H1 (cell line): ENCODE measurements at regions not wholly inside any gene's neighbourhood (a gene's known extent, or its start where the extent isn't known, plus 50 kb on each side); places are given as distances from the start of the nearest gene placed in this dataset.
A peak's percentile ranks its signal among the peaks of the same experiment; 100 is the strongest.

Source experiments
- CTCF ChIA-PET: fragments of 300-600 bp; sonication (Branson Sonifier 250); formaldehyde crosslinking; loops from one replicate; lab custom pipeline; 2021; ENCODE audit not compliant: partially characterized antibody; lab: Charles Lee
- POLR2A ChIA-PET: fragments of 300-600 bp; sonication (Branson Sonifier 250); formaldehyde crosslinking; loops from one replicate; lab custom pipeline; 2021; ENCODE audit warnings: inconsistent platforms; ENCODE audit not compliant: partially characterized antibody; lab: Charles Lee
- DNase-seq, 2 experiments: peaks; one replicate each; pipeline versions ENCODE4 v3.0.0 to v3.0.0-alpha.2; 2010 to 2022; ENCODE audit warnings: low spot score in 2 of 2, low read depth in 1 of 2, mixed read lengths in 1 of 2
- FAIRE-seq: peaks from 2 replicates; lab custom pipeline; 2011; peaks lifted over from hg19 to GRCh38; lab: Jason Lieb, UNC
- H2AFZ ChIP-seq: 2 replicates; pipeline ENCODE4 v1.8.1; 2012; ENCODE audit warnings: low read length, inconsistent platforms
- H2AK5ac ChIP-seq: 2 replicates; pipeline ENCODE4 v1.6.1; 2013; ENCODE audit warnings: low read depth, low read length
- H2BK120ac ChIP-seq: replicated peaks from 2 replicates; pipeline ENCODE3; 2013; ENCODE audit warnings: low read depth, low read length, inconsistent platforms
- H2BK12ac ChIP-seq: 2 replicates; pipeline ENCODE4 v1.6.1; 2013; ENCODE audit warnings: low read depth, low read length
- H2BK15ac ChIP-seq: 2 replicates; pipeline ENCODE4 v1.6.1; 2013; ENCODE audit warnings: low read length
- H2BK20ac ChIP-seq: 2 replicates; pipeline ENCODE4 v1.6.1; 2013; ENCODE audit warnings: low read length
- H2BK5ac ChIP-seq: 2 replicates; pipeline ENCODE4 v1.6.1; 2013; ENCODE audit warnings: low read depth, low read length
- H3K14ac ChIP-seq: 2 replicates; pipeline ENCODE4 v1.6.1; 2013; ENCODE audit warnings: inconsistent platforms; ENCODE audit not compliant: insufficient read length
- H3K18ac ChIP-seq: 2 replicates; pipeline ENCODE4 v1.6.1; 2013; ENCODE audit warnings: low read length; ENCODE audit errors: extremely low read depth
- H3K23ac ChIP-seq: 2 replicates; pipeline ENCODE4 v1.6.1; 2013; ENCODE audit warnings: inconsistent platforms; ENCODE audit not compliant: insufficient read length
- H3K23me2 ChIP-seq: 2 replicates; pipeline ENCODE4 v1.6.1; 2013; ENCODE audit warnings: low read depth, low read length
- H3K27ac ChIP-seq: 2 replicates; pipeline ENCODE4 v1.6.1; 2011; ENCODE audit warnings: low read depth, low read length, inconsistent platforms
- H3K27me3 ChIP-seq, 4 experiments: replicated peaks in 1 of 4; 1 replicate in 1 of 4; 2 replicates in 3 of 4; pipeline versions ENCODE4 v1.6.1 to v1.8.1; 2011 to 2013; ENCODE audit warnings: low read length in 3 of 4, mild to moderate bottlenecking in 3 of 4, inconsistent platforms in 2 of 4, mixed read lengths in 2 of 4, moderate library complexity in 1 of 4; ENCODE audit not compliant: control insufficient read depth in 3 of 4, insufficient read depth in 3 of 4; ENCODE audit errors: extremely low read depth in 1 of 4
- H3K36me3 ChIP-seq, 4 experiments: 2 replicates each; pipeline versions ENCODE4 v1.6.1 to v1.8.1; 2011 to 2013; ENCODE audit warnings: mild to moderate bottlenecking in 4 of 4, low read length in 3 of 4, moderate library complexity in 2 of 4, control low read depth in 1 of 4, inconsistent platforms in 1 of 4; ENCODE audit not compliant: insufficient read depth in 4 of 4, control insufficient read depth in 2 of 4
- H3K4ac ChIP-seq: replicated peaks from 2 replicates; pipeline ENCODE3; 2013; ENCODE audit warnings: low read length, low read depth, mixed read lengths, inconsistent platforms; ENCODE audit not compliant: insufficient read length
- H3K4me1 ChIP-seq, 4 experiments: replicated peaks in 1 of 4; 1 replicate in 1 of 4; 2 replicates in 3 of 4; pipeline versions ENCODE4 v1.6.1 to v1.8.1; 2011 to 2013; ENCODE audit warnings: low read length in 3 of 4, inconsistent platforms in 2 of 4, mixed read lengths in 1 of 4; ENCODE audit not compliant: insufficient read depth in 4 of 4, control insufficient read depth in 3 of 4
- H3K4me2 ChIP-seq, 2 experiments: 2 replicates each; pipeline versions ENCODE4 v1.6.1 to v1.8.1; 2011 to 2013; ENCODE audit warnings: low read depth in 2 of 2, low read length in 2 of 2, control low read depth in 1 of 2, inconsistent platforms in 1 of 2, mild to moderate bottlenecking in 1 of 2; ENCODE audit not compliant: insufficient read depth in 1 of 2
- H3K4me3 ChIP-seq, 4 experiments: fragments of 200-600, 300-600 bp in 1 of 4; sonication (generic), shearing (Covaris generic), sonication (Bioruptor Twin) in 1 of 4; 2 replicates each; pipeline versions ENCODE4 v1.5.1 to v1.8.1; 2011 to 2016; ENCODE audit warnings: low read length in 4 of 4, low read depth in 3 of 4, control low read depth in 2 of 4, inconsistent platforms in 2 of 4, mild to moderate bottlenecking in 2 of 4, mixed read lengths in 1 of 4, moderate library complexity in 1 of 4; ENCODE audit not compliant: insufficient read depth in 2 of 4; ENCODE audit errors: extremely low read depth in 1 of 4
- H3K56ac ChIP-seq: replicated peaks from 2 replicates; pipeline ENCODE3; 2013; ENCODE audit warnings: low read depth, mild to moderate bottlenecking, mixed read lengths, low read length, inconsistent platforms; ENCODE audit not compliant: insufficient read length
- H3K79me1 ChIP-seq: 2 replicates; pipeline ENCODE4 v1.6.1; 2013; ENCODE audit warnings: low read depth, low read length, control low read depth
- H3K79me2 ChIP-seq, 2 experiments: 2 replicates each; pipeline versions ENCODE4 v1.6.1 to v1.8.1; 2012 to 2013; ENCODE audit warnings: low read length in 2 of 2, mild to moderate bottlenecking in 2 of 2, inconsistent platforms in 1 of 2; ENCODE audit not compliant: insufficient read depth in 2 of 2, control insufficient read depth in 1 of 2
- H3K9ac ChIP-seq, 4 experiments: replicated peaks in 1 of 4; 1 replicate in 1 of 4; 2 replicates in 3 of 4; pipeline versions ENCODE4 v1.6.1 to v1.8.1; 2011 to 2013; ENCODE audit warnings: low read depth in 3 of 4, low read length in 3 of 4, control low read depth in 2 of 4, mild to moderate bottlenecking in 2 of 4, moderate library complexity in 2 of 4, inconsistent platforms in 1 of 4; ENCODE audit errors: extremely low read depth in 1 of 4
- H3K9me3 ChIP-seq, 2 experiments: 2 replicates each; pipeline versions ENCODE4 v1.6.1 to v1.8.1; 2012 to 2013; ENCODE audit warnings: mild to moderate bottlenecking in 2 of 2, moderate library complexity in 2 of 2, control low read depth in 1 of 2, inconsistent platforms in 1 of 2, low read depth in 1 of 2, low read length in 1 of 2, mixed read lengths in 1 of 2; ENCODE audit not compliant: insufficient read depth in 2 of 2
- H4K20me1 ChIP-seq, 2 experiments: replicated peaks in 1 of 2; 2 replicates each; pipeline versions ENCODE3 to v1.8.1; 2011 to 2013; ENCODE audit warnings: inconsistent platforms in 2 of 2, low read length in 2 of 2, mild to moderate bottlenecking in 1 of 2; ENCODE audit not compliant: insufficient read depth in 2 of 2, control insufficient read depth in 1 of 2
- H4K5ac ChIP-seq: 2 replicates; pipeline ENCODE4 v1.6.1; 2013; ENCODE audit warnings: low read length, low read depth, mixed read lengths, inconsistent platforms; ENCODE audit not compliant: insufficient read length
- H4K8ac ChIP-seq: 2 replicates; pipeline ENCODE4 v1.8.0; 2013; ENCODE audit warnings: mild to moderate bottlenecking, moderate library complexity, low read length, inconsistent platforms; ENCODE audit not compliant: insufficient read depth; ENCODE audit errors: extremely low read depth
- H4K91ac ChIP-seq: replicated peaks from 2 replicates; pipeline ENCODE3; 2013; ENCODE audit warnings: low read length, mixed read lengths, inconsistent platforms; ENCODE audit not compliant: insufficient read length
- ATF3 ChIP-seq: IDR thresholded peaks from 2 replicates; pipeline ENCODE4 v1.6.1; 2011; ENCODE audit warnings: low read depth, mild to moderate bottlenecking, low read length; ENCODE audit not compliant: insufficient read depth
- GTF2F1 ChIP-seq: IDR thresholded peaks from 2 replicates; pipeline ENCODE4 v1.6.1; 2012; ENCODE audit warnings: low read depth, low read length, improper control_type of control experiment, borderline replicate concordance
- JUN ChIP-seq: IDR thresholded peaks from 2 replicates; pipeline ENCODE4 v1.6.1; 2011; ENCODE audit warnings: low read depth, mild to moderate bottlenecking, improper control_type of control experiment, low read length
- NANOG ChIP-seq: IDR thresholded peaks from 2 replicates; pipeline ENCODE4 v1.6.1; 2011; ENCODE audit warnings: low read length, low read depth, mild to moderate bottlenecking, inconsistent platforms; ENCODE audit not compliant: insufficient read depth, poor library complexity, severe bottlenecking
- NRF1 ChIP-seq: IDR thresholded peaks from 2 replicates; pipeline ENCODE4 v1.6.1; 2011; ENCODE audit warnings: mild to moderate bottlenecking, low read depth, low read length, improper control_type of control experiment
- POLR2AphosphoS5 ChIP-seq: IDR thresholded peaks from 2 replicates; pipeline ENCODE4 v1.6.1; 2011; ENCODE audit warnings: low read depth, low read length
- RFX5 ChIP-seq: IDR thresholded peaks from 2 replicates; pipeline ENCODE4 v1.6.1; 2011; ENCODE audit warnings: low read depth, low read length, improper control_type of control experiment, borderline replicate concordance
- SIN3A ChIP-seq, 2 experiments: IDR thresholded peaks in 1 of 2; conservative IDR thresholded peaks in 1 of 2; 2 replicates each; pipeline ENCODE4 v1.6.1; 2011 to 2012; ENCODE audit warnings: low read length in 2 of 2, improper control_type of control experiment in 1 of 2, low read depth in 1 of 2, mild to moderate bottlenecking in 1 of 2
- SIX5 ChIP-seq: IDR thresholded peaks from 2 replicates; pipeline ENCODE4 v1.6.1; 2011; ENCODE audit warnings: mild to moderate bottlenecking, low read depth, low read length
- SP2 ChIP-seq: IDR thresholded peaks from 2 replicates; pipeline ENCODE4 v1.6.1; 2012; ENCODE audit warnings: mild to moderate bottlenecking, low read length, inconsistent platforms
- SUZ12 ChIP-seq: fragments of 200-600 bp; sonication (generic); IDR thresholded peaks from 2 replicates; pipeline ENCODE4 v1.6.1; 2012; ENCODE audit warnings: mild to moderate bottlenecking, inconsistent platforms, low read length, moderate library complexity, mixed read lengths
- TAF7 ChIP-seq: optimal IDR thresholded peaks from 2 replicates; pipeline ENCODE3; 2011; ENCODE audit warnings: low read depth, mild to moderate bottlenecking, inconsistent platforms, low read length, moderate library complexity, borderline replicate concordance
- USF2 ChIP-seq: IDR thresholded peaks from 2 replicates; pipeline ENCODE4 v1.6.1; 2011; ENCODE audit warnings: low read length, improper control_type of control experiment
- WGBS, 2 experiments: shearing (Covaris generic) in 1 of 2; methylation state at CpG; one replicate each; pipeline versions ENCODE4 v1.1.6 to v1.1.7; 2013 to 2015; ENCODE audit warnings: low lambda C conversion rate in 2 of 2, mixed read lengths in 2 of 2, inconsistent platforms in 1 of 2, low coverage in 1 of 2, missing lambda C conversion rate in 1 of 2; ENCODE audit not compliant: insufficient replicate concordance in 2 of 2, insufficient coverage in 1 of 2, insufficient read length in 1 of 2; ENCODE audit errors: extremely low coverage in 1 of 2, missing lambda C conversion rate in 1 of 2; 5-methylcytosine and 5-hydroxymethylcytosine counted together

GRCh38 chrX:40333344-40333743 lies 235.6 kb upstream of the BCOR start:
- DNase-seq = no peak
- Histone ChIP-seq H3K79me1 (no peaks in the 10 kb centered on the region), H3K9ac (no peak overlapping the region), H2BK20ac (no peak overlapping the region), H3K14ac (no peak overlapping the region), H2BK120ac (no peak overlapping the region), H3K56ac (no peak overlapping the region), H3K27me3 (no peaks in the 10 kb centered on the region), H2BK15ac (no peak overlapping the region), H3K23ac (no peak overlapping the region), H3K18ac (no peak overlapping the region), H2AK5ac (no peak overlapping the region), H3K4ac (no peak overlapping the region), H3K4me3 (no peak overlapping the region), H3K36me3 (no peaks in the 10 kb centered on the region), H2BK5ac (no peak overlapping the region), H4K5ac (no peak overlapping the region), H3K9me3 (no peaks in the 10 kb centered on the region), H3K4me2 (no peak overlapping the region), H3K79me2 (no peaks in the 10 kb centered on the region), H3K4me1 (0 out of 7 replicates have a peak, but pooled peaks cover 0 to 2% (median 0%) of the 10 kb centered on the region in 4 experiments), H4K20me1 (no peaks in the 10 kb centered on the region), H3K23me2 (no peaks in the 10 kb centered on the region), H2BK12ac (no peak overlapping the region), H4K91ac (no peak overlapping the region), H2AFZ (no peak overlapping the region), H4K8ac (no peak overlapping the region), H3K27ac (no peak overlapping the region)
- ChIA-PET POLR2A (no interaction called here), CTCF (no interaction called here)
- WGBS, 2 experiments = 63% methylated on average over 3 of the region's 3 CpGs; no CpG with 5 or more reads in 1 of the 2 experiments
- FAIRE-seq = peak; percentile 24
- TF ChIP-seq GTF2F1 (no peak), NRF1 (no peak), SUZ12 (no peak), USF2 (no peak), SIX5 (no peak), TAF7 (no peak), ATF3 (no peak), RFX5 (no peak), POLR2AphosphoS5 (no peak), JUN (no peak), SP2 (no peak), SIN3A (conservative IDR thresholded peaks at IDR 0.05 in 1 of 2, IDR thresholded peaks at IDR 0.05 in 1 of 2; ENCODE audit: low read depth in 1 of 2, low read length in 2 of 2) (no peak), NANOG (no peak)
